ENCODE measurements at regions not wholly inside any gene's neighbourhood (a gene's known extent, or its start where the extent isn't known, plus 50 kb on each side); places are given as distances from the start of the nearest gene placed in this dataset.

DNA sequence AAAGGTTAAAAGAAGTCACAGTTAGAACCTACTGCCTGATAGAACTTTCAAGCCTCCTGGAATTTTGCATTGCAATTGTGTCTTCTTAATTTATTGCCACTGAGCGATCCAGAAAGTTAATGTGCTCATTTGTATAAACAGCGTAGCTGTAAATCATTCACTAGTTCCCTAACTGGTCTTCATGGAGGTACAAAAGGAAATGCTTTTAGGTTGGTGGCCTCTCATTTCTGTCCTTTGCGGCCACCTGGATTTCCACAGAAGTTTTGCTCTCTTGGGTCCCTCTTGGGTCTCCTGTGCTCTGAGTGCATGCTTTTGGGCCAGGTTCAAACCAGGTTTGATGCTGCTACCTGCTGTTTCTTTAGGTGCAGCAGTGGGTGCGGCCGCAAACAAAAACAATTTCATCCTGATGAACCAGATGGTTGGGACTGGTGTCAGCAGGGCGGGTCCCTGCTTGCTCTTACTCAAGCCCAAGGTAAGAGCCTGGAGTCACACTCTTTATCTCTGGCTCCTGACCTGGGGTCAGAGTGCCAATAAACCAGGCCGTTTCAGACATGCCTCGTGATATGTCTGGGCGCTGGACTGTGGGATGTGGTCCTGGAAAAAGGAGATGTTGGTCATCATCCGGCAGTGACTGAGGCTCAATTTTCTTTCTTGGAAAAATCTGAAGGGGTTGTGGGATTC, 270.1 kb downstream of the PTTG2 start:
- no peaks in the 10 kb centered on the region for H3K27me3 ChIP-seq (ENCODE audit: insufficient read depth, low read length)
- no peaks in the 10 kb centered on the region for H3K4me1 Mint-ChIP-seq
- H3K9me3 ChIP-seq (ENCODE audit: control insufficient read depth in 1 of 2, low read length in 2 of 2), result no peaks in the 10 kb centered on the region
- H3K36me3 ChIP-seq (ENCODE audit: insufficient read depth, low read length), result no peaks in the 10 kb centered on the region
- H3K4me3 Mint-ChIP-seq, result no peak overlapping the region
- H3K9me3 Mint-ChIP-seq, result no peaks in the 10 kb centered on the region
- no peak overlapping the region for H3K27ac Mint-ChIP-seq
- ChIA-PET POLR2A (ENCODE audit: partially characterized antibody) (no interaction called here), CTCF (ENCODE audit: partially characterized antibody) (interaction anchor here (1.3 to 1.8 kb wide), 2 partner anchors 13 to 50 kb away, joined by 3 to 4 read pairs; no protein-coding TSS in a partner anchor)
- no peaks in the 10 kb centered on the region for H3K27me3 Mint-ChIP-seq
- intact Hi-C loops (cut with micrococcal nuclease), result no loop called here
- no peak overlapping the region for H3K27ac ChIP-seq (ENCODE audit: low read depth, low read length)
- DNase-seq, result no peak
- no peaks in the 10 kb centered on the region for H3K4me1 ChIP-seq (ENCODE audit: insufficient read depth, low read length)
- no peaks in the 10 kb centered on the region for H3K36me3 Mint-ChIP-seq
- no peak overlapping the region for H3K4me3 ChIP-seq (ENCODE audit: low read length in 2 of 2)

DNA sequence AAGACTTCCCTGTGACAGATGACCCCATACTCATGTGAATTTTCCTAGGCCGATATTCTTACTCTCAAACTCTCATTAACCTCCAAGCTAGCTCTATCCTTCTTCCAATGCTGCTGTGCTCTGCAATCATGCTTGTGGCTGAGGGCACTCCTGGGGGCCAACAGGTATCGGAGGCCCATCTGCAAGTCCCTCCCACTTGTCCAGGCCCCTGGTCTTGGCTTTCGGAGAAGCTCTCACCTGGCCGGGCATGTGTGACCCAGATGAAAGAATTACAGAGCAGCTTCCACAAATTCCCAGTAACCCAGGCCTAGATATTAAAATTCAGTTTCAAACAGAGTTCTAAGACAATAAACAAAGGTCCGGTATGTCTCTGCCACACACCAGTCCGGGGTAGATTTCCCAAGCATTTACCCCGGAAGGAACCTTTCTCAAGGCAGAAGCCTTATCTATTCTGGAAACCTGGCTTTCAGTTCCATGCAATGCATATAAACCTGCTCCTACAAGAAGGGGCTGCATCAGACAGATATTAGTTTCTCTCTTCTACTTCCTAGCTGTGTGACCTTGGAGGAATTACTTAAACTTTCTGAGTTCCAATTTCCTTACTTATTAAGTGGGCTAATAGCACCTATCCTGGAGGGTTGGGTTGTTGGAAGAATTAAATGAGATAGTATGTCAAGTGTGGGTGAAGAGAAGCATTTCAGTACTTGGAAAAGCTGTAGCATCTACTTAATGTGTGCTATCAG, 270.8 kb downstream of the PTTG2 start:
- POLR2A ChIA-PET (ENCODE audit: partially characterized antibody), result no interaction called here

DNA sequence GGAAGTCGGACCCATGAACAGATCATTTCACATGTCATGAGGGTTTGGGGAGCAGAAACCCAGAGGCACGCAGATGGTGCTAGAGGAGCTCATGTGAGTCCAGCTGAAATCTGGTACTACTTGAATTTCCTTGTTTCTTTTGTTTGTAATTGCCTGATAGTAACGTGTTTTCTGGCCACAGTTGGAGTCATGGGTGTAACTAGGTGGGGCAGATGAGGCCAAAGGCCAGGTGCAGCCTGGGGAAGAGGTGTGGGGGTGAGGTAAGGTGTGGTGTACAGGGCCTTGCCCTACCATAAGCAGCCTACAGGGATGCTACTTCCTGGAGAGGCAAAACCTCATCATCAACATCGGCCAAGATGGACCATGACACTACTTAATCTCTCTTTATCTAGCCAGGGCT, 271.4 kb downstream of the PTTG2 start:
- Histone ChIP-seq H3K9me3 (ENCODE audit: control insufficient read depth in 1 of 2, low read length in 2 of 2) (no peaks in the 10 kb centered on the region), H3K27ac (ENCODE audit: low read depth, low read length) (no peak overlapping the region), H3K4me1 (ENCODE audit: insufficient read depth, low read length) (no peaks in the 10 kb centered on the region), H3K4me3 (ENCODE audit: low read length in 2 of 2) (no peak overlapping the region), H3K27me3 (ENCODE audit: insufficient read depth, low read length) (no peaks in the 10 kb centered on the region), H3K36me3 (ENCODE audit: insufficient read depth, low read length) (no peaks in the 10 kb centered on the region)
- ChIA-PET POLR2A (ENCODE audit: partially characterized antibody) (no interaction called here), CTCF (ENCODE audit: partially characterized antibody) (interaction anchor here (1.8 kb wide), 1 partner anchor 12 kb away, joined by 3 read pairs; no protein-coding TSS in a partner anchor)
- Mint-ChIP-seq H3K4me1 (no peaks in the 10 kb centered on the region), H3K4me3 (no peak overlapping the region), H3K27me3 (no peaks in the 10 kb centered on the region), H3K9me3 (no peaks in the 10 kb centered on the region), H3K36me3 (no peaks in the 10 kb centered on the region), H3K27ac (no peak overlapping the region)
- intact Hi-C loops (cut with micrococcal nuclease), result no loop called here
- no peak for DNase-seq

More for the DNA sequence above, 270.8 kb downstream of the PTTG2 start:
- Histone ChIP-seq H3K27me3 (ENCODE audit: insufficient read depth, low read length) (no peaks in the 10 kb centered on the region), H3K27ac (ENCODE audit: low read depth, low read length) (no peak overlapping the region), H3K4me1 (ENCODE audit: insufficient read depth, low read length) (no peaks in the 10 kb centered on the region), H3K9me3 (ENCODE audit: control insufficient read depth in 1 of 2, low read length in 2 of 2) (no peaks in the 10 kb centered on the region), H3K36me3 (ENCODE audit: insufficient read depth, low read length) (no peaks in the 10 kb centered on the region), H3K4me3 (ENCODE audit: low read length in 2 of 2) (no peak overlapping the region)
- no peaks in the 10 kb centered on the region for H3K36me3 Mint-ChIP-seq
- DNase-seq, result no peak
- CTCF ChIA-PET (ENCODE audit: partially characterized antibody), result interaction anchor here (1.8 kb wide), 1 partner anchor 12 kb away, joined by 3 read pairs; no protein-coding TSS in a partner anchor
- no peaks in the 10 kb centered on the region for H3K9me3 Mint-ChIP-seq
- intact Hi-C loops (cut with micrococcal nuclease), result no loop called here
- H3K27ac Mint-ChIP-seq, result no peak overlapping the region
- no peak overlapping the region for H3K4me3 Mint-ChIP-seq
- no peaks in the 10 kb centered on the region for H3K4me1 Mint-ChIP-seq
- no peaks in the 10 kb centered on the region for H3K27me3 Mint-ChIP-seq

DNA sequence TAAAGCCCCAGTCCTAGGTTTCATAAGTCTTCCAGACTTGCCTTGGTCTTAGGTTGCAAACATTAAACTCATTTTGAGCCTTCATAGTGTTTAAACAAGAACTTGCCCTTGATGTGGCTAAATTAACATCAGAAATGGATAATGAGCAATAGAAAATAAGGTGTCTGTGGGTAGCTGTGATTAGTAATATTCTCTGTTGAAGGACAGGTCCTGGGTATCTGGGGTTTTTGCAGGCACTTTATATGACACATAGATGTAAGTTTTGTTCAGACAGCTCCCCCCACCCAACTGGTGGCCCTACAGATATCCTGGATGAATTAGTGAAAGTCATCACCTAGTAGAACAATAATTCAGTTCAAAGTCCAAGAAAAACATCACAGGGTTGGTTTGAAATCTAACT, 272.5 kb downstream of the PTTG2 start:
- Mint-ChIP-seq H3K4me1 (no peaks in the 10 kb centered on the region), H3K9me3 (no peaks in the 10 kb centered on the region), H3K27me3 (no peaks in the 10 kb centered on the region), H3K4me3 (no peak overlapping the region), H3K27ac (no peak overlapping the region), H3K36me3 (no peaks in the 10 kb centered on the region)
- Histone ChIP-seq H3K36me3 (ENCODE audit: insufficient read depth, low read length) (no peaks in the 10 kb centered on the region), H3K4me1 (ENCODE audit: insufficient read depth, low read length) (no peaks in the 10 kb centered on the region), H3K27ac (ENCODE audit: low read depth, low read length) (no peak overlapping the region), H3K9me3 (ENCODE audit: control insufficient read depth in 1 of 2, low read length in 2 of 2) (no peaks in the 10 kb centered on the region), H3K4me3 (ENCODE audit: low read length in 2 of 2) (no peak overlapping the region), H3K27me3 (ENCODE audit: insufficient read depth, low read length) (no peaks in the 10 kb centered on the region)
- POLR2A ChIA-PET (ENCODE audit: partially characterized antibody), result no interaction called here
- CTCF ChIA-PET (ENCODE audit: partially characterized antibody), result no interaction called here
- intact Hi-C loops (cut with micrococcal nuclease), result no loop called here
- DNase-seq, result no peak

DNA sequence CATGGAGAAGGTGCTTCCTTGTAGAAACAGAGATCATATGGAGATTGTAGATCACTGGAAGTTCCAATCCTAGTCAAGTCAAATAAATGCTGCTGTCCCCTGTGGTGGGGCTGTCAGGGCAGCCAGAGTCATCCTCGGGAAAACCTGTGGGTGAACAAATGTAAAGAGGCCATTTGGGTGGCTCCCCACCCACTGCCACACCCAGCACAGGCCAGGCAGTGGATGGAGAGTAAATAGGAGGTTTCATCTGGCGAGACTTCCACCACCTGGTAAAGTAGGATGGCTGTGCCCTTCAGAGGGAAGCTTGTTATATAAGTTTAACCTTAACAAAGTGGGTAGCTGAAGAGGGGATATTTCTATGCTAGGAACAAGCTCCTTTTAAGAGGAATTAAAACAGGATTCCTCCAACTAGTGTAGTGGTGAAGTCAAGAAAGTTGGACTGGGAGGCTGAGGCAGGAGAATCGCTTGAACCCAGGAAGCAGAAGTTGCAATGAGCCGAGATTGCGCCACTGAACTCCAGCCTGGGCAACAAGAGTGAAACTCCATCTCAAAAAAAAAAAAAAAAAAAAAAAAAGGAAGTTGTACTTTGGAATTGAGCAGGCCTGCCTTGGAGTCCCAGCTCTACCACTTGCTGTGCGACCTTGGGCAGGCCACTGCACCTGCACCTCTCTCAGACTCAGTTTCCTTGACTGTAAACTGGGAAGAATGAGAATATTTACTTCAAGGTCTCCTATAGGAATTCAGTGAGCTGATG, 273.7 kb downstream of the PTTG2 start:
- H3K36me3 ChIP-seq (ENCODE audit: insufficient read depth, low read length), result no peaks in the 10 kb centered on the region
- no peaks in the 10 kb centered on the region for H3K27me3 ChIP-seq (ENCODE audit: insufficient read depth, low read length)
- Mint-ChIP-seq H3K4me3 (no peak overlapping the region), H3K27ac (no peak overlapping the region), H3K4me1 (no peaks in the 10 kb centered on the region), H3K36me3 (no peaks in the 10 kb centered on the region), H3K27me3 (no peaks in the 10 kb centered on the region), H3K9me3 (no peaks in the 10 kb centered on the region)
- ChIA-PET POLR2A (ENCODE audit: partially characterized antibody) (interaction anchor here (0.6 kb wide), 1 partner anchor 75 kb away, joined by 3 read pairs; no protein-coding TSS in a partner anchor), CTCF (ENCODE audit: partially characterized antibody) (interaction anchor here (0.6 to 1.4 kb wide), 2 partner anchors 41 to 654 kb away, joined by 3 to 4 read pairs; no protein-coding TSS in a partner anchor)
- no peak for DNase-seq
- no peaks in the 10 kb centered on the region for H3K4me1 ChIP-seq (ENCODE audit: insufficient read depth, low read length)
- intact Hi-C loops (cut with micrococcal nuclease), result no loop called here
- H3K9me3 ChIP-seq (ENCODE audit: control insufficient read depth in 1 of 2, low read length in 2 of 2), result no peaks in the 10 kb centered on the region
- H3K4me3 ChIP-seq (ENCODE audit: low read length in 2 of 2), result no peak overlapping the region
- H3K27ac ChIP-seq (ENCODE audit: low read depth, low read length), result no peak overlapping the region

DNA sequence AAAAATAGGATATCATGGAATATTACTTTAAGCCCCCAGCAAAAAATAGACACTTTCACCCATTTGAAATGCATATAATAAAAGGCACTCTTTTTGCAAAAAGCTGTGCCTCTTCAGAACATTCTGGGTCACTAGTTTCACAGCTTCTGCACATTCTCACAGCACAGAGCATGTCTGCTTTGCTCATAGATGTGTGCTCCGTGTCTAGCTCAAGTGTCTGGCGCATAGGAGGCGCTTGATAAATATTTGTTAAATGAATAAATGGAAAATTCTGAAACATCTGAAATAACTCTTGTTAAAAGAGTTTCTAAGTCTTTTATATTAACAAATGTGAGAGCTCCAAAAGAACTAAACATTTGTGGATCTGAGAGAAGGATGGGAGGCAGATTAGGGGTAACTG, 275.2 kb downstream of the PTTG2 start:
- H3K9me3 ChIP-seq (ENCODE audit: control insufficient read depth in 1 of 2, low read length in 2 of 2), result no peaks in the 10 kb centered on the region
- no peaks in the 10 kb centered on the region for H3K9me3 Mint-ChIP-seq
- H3K27ac ChIP-seq (ENCODE audit: low read depth, low read length), result no peak overlapping the region
- H3K4me1 ChIP-seq (ENCODE audit: insufficient read depth, low read length), result no peaks in the 10 kb centered on the region
- ChIA-PET CTCF (ENCODE audit: partially characterized antibody) (interaction anchor here (0.6 to 1.4 kb wide), 2 partner anchors 40 to 290 kb away, joined by 3 to 4 read pairs; no protein-coding TSS in a partner anchor), POLR2A (ENCODE audit: partially characterized antibody) (no interaction called here)
- no peaks in the 10 kb centered on the region for H3K36me3 Mint-ChIP-seq
- intact Hi-C loops (cut with micrococcal nuclease), result no loop called here
- H3K27me3 Mint-ChIP-seq, result no peaks in the 10 kb centered on the region
- no peaks in the 10 kb centered on the region for H3K27me3 ChIP-seq (ENCODE audit: insufficient read depth, low read length)
- H3K4me3 ChIP-seq (ENCODE audit: low read length in 2 of 2), result no peak overlapping the region
- no peaks in the 10 kb centered on the region for H3K4me1 Mint-ChIP-seq
- no peak overlapping the region for H3K27ac Mint-ChIP-seq
- no peak for DNase-seq
- no peak overlapping the region for H3K4me3 Mint-ChIP-seq
- H3K36me3 ChIP-seq (ENCODE audit: insufficient read depth, low read length), result no peaks in the 10 kb centered on the region

DNA sequence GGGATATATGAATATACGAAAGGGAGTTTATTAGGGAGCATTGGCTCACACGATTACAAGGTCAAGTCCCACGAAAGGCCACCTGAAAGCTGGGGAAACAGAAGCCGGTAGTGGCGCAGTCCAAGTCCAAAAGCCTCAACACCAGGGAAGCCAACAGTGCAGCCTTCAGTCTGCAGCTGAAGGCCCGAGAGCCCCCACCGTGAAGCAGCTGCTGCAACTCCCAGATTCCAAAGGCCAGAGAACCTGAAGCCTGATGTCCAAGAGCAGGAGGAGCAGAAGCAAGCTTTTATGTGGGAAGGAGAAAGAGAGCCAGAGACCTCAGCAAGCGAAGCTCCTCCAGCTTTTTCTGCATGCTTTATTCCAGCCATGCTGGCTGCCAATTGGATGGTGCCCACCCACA, 275.8 kb downstream of the PTTG2 start:
- DNase-seq, result no peak
- H3K4me1 ChIP-seq (ENCODE audit: insufficient read depth, low read length), result no peaks in the 10 kb centered on the region
- H3K4me3 Mint-ChIP-seq, result no peak overlapping the region
- H3K27ac ChIP-seq (ENCODE audit: low read depth, low read length), result no peak overlapping the region
- H3K27me3 ChIP-seq (ENCODE audit: insufficient read depth, low read length), result no peaks in the 10 kb centered on the region
- POLR2A ChIA-PET (ENCODE audit: partially characterized antibody), result no interaction called here
- H3K9me3 Mint-ChIP-seq, result no peaks in the 10 kb centered on the region
- intact Hi-C loops (cut with micrococcal nuclease), result no loop called here
- H3K36me3 ChIP-seq (ENCODE audit: insufficient read depth, low read length), result no peaks in the 10 kb centered on the region
- H3K27ac Mint-ChIP-seq, result no peak overlapping the region
- CTCF ChIA-PET (ENCODE audit: partially characterized antibody), result interaction anchor here (1.0 kb wide), 2 partner anchors 56 to 496 kb away, joined by 3 read pairs; no protein-coding TSS in a partner anchor
- no peak overlapping the region for H3K4me3 ChIP-seq (ENCODE audit: low read length in 2 of 2)
- no peaks in the 10 kb centered on the region for H3K9me3 ChIP-seq (ENCODE audit: control insufficient read depth in 1 of 2, low read length in 2 of 2)
- H3K36me3 Mint-ChIP-seq, result no peaks in the 10 kb centered on the region
- no peaks in the 10 kb centered on the region for H3K27me3 Mint-ChIP-seq
- H3K4me1 Mint-ChIP-seq, result no peaks in the 10 kb centered on the region

Measured in CD4-positive, alpha-beta memory T cell (primary cell).